ENCODE measurements at regions not wholly inside any gene's neighbourhood (a gene's known extent, or its start where the extent isn't known, plus 50 kb on each side); places are given as distances from the start of the nearest gene placed in this dataset.

GRCh38 chr15:29570121-29570947 lies 251.9 kb downstream of the TJP1 start:
- Histone ChIP-seq H3K9me3 (ENCODE audit: low read depth) (no peaks in the 10 kb centered on the region), H3K27ac (no peak overlapping the region), H3K4me1 (ENCODE audit: insufficient read depth) (peaks cover 11% of the 10 kb centered on the region), H2AFZ (peak overlapping the region; percentile 68), H3K79me2 (no peaks in the 10 kb centered on the region), H3K9me2 (replicated peaks; ENCODE audit: insufficient read depth) (no peaks in the 10 kb centered on the region), H3K4me2 (peak overlapping the region; percentile 92), H4K20me1 (ENCODE audit: insufficient read depth, poor library complexity, severe bottlenecking) (no peaks in the 10 kb centered on the region), H3K27me3 (peaks cover 57% of the 10 kb centered on the region), H3K36me3 (replicated peaks; ENCODE audit: insufficient read depth, low read depth) (no peaks in the 10 kb centered on the region), H3K4me3 (peak overlapping the region; percentile 52)
- under 1% methylated on average over 36 of the region's 135 CpGs for WGBS (ENCODE audit: low lambda C conversion rate, missing lambda C conversion rate)
- no peak for TF ChIP-seq EZH2 (IDR thresholded peaks at IDR 0.05; ENCODE audit: borderline replicate concordance)
- no peak for TF ChIP-seq EZH2phosphoT487 (IDR thresholded peaks at IDR 0.05; ENCODE audit: low read depth, severe bottlenecking, unreplicated experiment)
- TF ChIP-seq CTCF (IDR thresholded peaks at IDR 0.05; ENCODE audit: poor library complexity): no peak
- peak; percentile 44 for DNase-seq (ENCODE audit: low spot score)

- DNase-seq (ENCODE audit: low spot score): no peak
- Histone ChIP-seq H2AFZ (no peak overlapping the region), H3K9me2 (replicated peaks; ENCODE audit: insufficient read depth) (no peaks in the 10 kb centered on the region), H3K4me3 (no peak overlapping the region), H3K27ac (no peak overlapping the region), H3K4me2 (peak overlapping the region; percentile 92), H3K27me3 (peaks cover 57% of the 10 kb centered on the region), H3K9me3 (ENCODE audit: low read depth) (no peaks in the 10 kb centered on the region), H3K36me3 (replicated peaks; ENCODE audit: insufficient read depth, low read depth) (no peaks in the 10 kb centered on the region), H3K79me2 (no peaks in the 10 kb centered on the region), H3K4me1 (ENCODE audit: insufficient read depth) (peaks cover 11% of the 10 kb centered on the region), H4K20me1 (ENCODE audit: insufficient read depth, poor library complexity, severe bottlenecking) (no peaks in the 10 kb centered on the region)
- WGBS (ENCODE audit: low lambda C conversion rate, missing lambda C conversion rate): 13% methylated on average over 11 of the region's 37 CpGs
- no peak for TF ChIP-seq CTCF (IDR thresholded peaks at IDR 0.05; ENCODE audit: poor library complexity)
- peak; percentile 70 for TF ChIP-seq EZH2 (IDR thresholded peaks at IDR 0.05; ENCODE audit: borderline replicate concordance)
- TF ChIP-seq EZH2phosphoT487 (IDR thresholded peaks at IDR 0.05; ENCODE audit: low read depth, severe bottlenecking, unreplicated experiment): no peak
These were observed 252.7 kb downstream of the TJP1 start for GRCh38 chr15:29569533-29570092.

GRCh38 chr15:29568840-29569532 lies 253.3 kb downstream of the TJP1 start:
- Histone ChIP-seq H3K79me2 (no peaks in the 10 kb centered on the region), H3K9me2 (replicated peaks; ENCODE audit: insufficient read depth) (no peaks in the 10 kb centered on the region), H3K4me2 (peak overlapping the region; percentile 92), H2AFZ (no peak overlapping the region), H3K27ac (no peak overlapping the region), H3K4me1 (ENCODE audit: insufficient read depth) (peaks cover 11% of the 10 kb centered on the region), H4K20me1 (ENCODE audit: insufficient read depth, poor library complexity, severe bottlenecking) (no peaks in the 10 kb centered on the region), H3K4me3 (no peak overlapping the region), H3K36me3 (replicated peaks; ENCODE audit: insufficient read depth, low read depth) (no peaks in the 10 kb centered on the region), H3K9me3 (ENCODE audit: low read depth) (no peaks in the 10 kb centered on the region), H3K27me3 (peaks cover 56% of the 10 kb centered on the region)
- peak; percentile 58 for DNase-seq (ENCODE audit: low spot score)
- no peak for TF ChIP-seq EZH2phosphoT487 (IDR thresholded peaks at IDR 0.05; ENCODE audit: low read depth, severe bottlenecking, unreplicated experiment)
- peak; percentile 42 for TF ChIP-seq EZH2 (IDR thresholded peaks at IDR 0.05; ENCODE audit: borderline replicate concordance)
- peak; percentile 40 for TF ChIP-seq CTCF (IDR thresholded peaks at IDR 0.05; ENCODE audit: poor library complexity)
- 37% methylated on average over 9 of the region's 9 CpGs for WGBS (ENCODE audit: low lambda C conversion rate, missing lambda C conversion rate)
